ENCODE measurements at regions not wholly inside any gene's neighbourhood (a gene's known extent, or its start where the extent isn't known, plus 50 kb on each side); places are given as distances from the start of the nearest gene placed in this dataset.

- no peak for TF ChIP-seq SIN3A (IDR thresholded peaks at IDR 0.05; ENCODE audit: borderline replicate concordance, low read depth, low read length)
- Histone ChIP-seq H3K27ac (ENCODE audit: low read depth in 2 of 2, low read length in 1 of 2) (no peak overlapping the region), H3K9me3 (no peaks in the 10 kb centered on the region), H2AFZ (ENCODE audit: low read depth) (no peak overlapping the region), H3K4me2 (no peak overlapping the region), H3K9me2 (no peaks in the 10 kb centered on the region), H3K9ac (no peak overlapping the region), H4K20me1 (ENCODE audit: insufficient read depth) (no peaks in the 10 kb centered on the region), H3K27me3 (ENCODE audit: insufficient read depth) (no peaks in the 10 kb centered on the region), H3F3A (replicated peaks; ENCODE audit: insufficient read depth) (no peaks in the 10 kb centered on the region), H3K79me2 (ENCODE audit: insufficient read depth) (no peaks in the 10 kb centered on the region), H3K36me3 (replicated peaks in 1 of 2; ENCODE audit: control insufficient read depth in 1 of 2, insufficient read depth in 2 of 2, low read length in 1 of 2) (no peaks in the 10 kb centered on the region), H3K4me1 (ENCODE audit: control insufficient read depth in 1 of 2, insufficient read depth in 2 of 2, low read depth in 1 of 2, low read length in 1 of 2) (no peaks in the 10 kb centered on the region), H3K4me3 (ENCODE audit: low read depth in 2 of 2, low read length in 1 of 2) (no peak overlapping the region)
- no peak for DNase-seq
- CTCF ChIA-PET: no interaction called here
- POLR2A ChIA-PET: no interaction called here
- 21% methylated on average over 5 of the region's 5 CpGs for WGBS (ENCODE audit: low lambda C conversion rate)
Observed at GRCh38 chr16:59356144-59356543, 622.0 kb upstream of the GOT2 start.

- 35% methylated on average over 2 of the region's 2 CpGs for WGBS (ENCODE audit: low lambda C conversion rate)
- Histone ChIP-seq H3K27ac (ENCODE audit: low read depth in 2 of 2, low read length in 1 of 2) (no peak overlapping the region), H3K79me2 (ENCODE audit: insufficient read depth) (no peaks in the 10 kb centered on the region), H4K20me1 (ENCODE audit: insufficient read depth) (no peaks in the 10 kb centered on the region), H3K9ac (no peak overlapping the region), H2AFZ (ENCODE audit: low read depth) (no peak overlapping the region), H3K4me1 (ENCODE audit: control insufficient read depth in 1 of 2, insufficient read depth in 2 of 2, low read depth in 1 of 2, low read length in 1 of 2) (no peaks in the 10 kb centered on the region), H3K27me3 (ENCODE audit: insufficient read depth) (no peaks in the 10 kb centered on the region), H3K9me3 (no peaks in the 10 kb centered on the region), H3K9me2 (no peaks in the 10 kb centered on the region), H3K4me2 (no peak overlapping the region), H3K4me3 (ENCODE audit: low read depth in 2 of 2, low read length in 1 of 2) (no peak overlapping the region), H3F3A (replicated peaks; ENCODE audit: insufficient read depth) (no peaks in the 10 kb centered on the region), H3K36me3 (replicated peaks in 1 of 2; ENCODE audit: control insufficient read depth in 1 of 2, insufficient read depth in 2 of 2, low read length in 1 of 2) (no peaks in the 10 kb centered on the region)
- ChIA-PET CTCF (no interaction called here), POLR2A (no interaction called here)
- DNase-seq: no peak
- TF ChIP-seq TAF1 (IDR thresholded peaks at IDR 0.05; ENCODE audit: borderline replicate concordance, low read depth, low read length): no peak
- TF ChIP-seq EZH2phosphoT487 (IDR thresholded peaks at IDR 0.05; ENCODE audit: borderline replicate concordance, low read depth): no peak
- no peak for TF ChIP-seq TEAD4 (IDR thresholded peaks at IDR 0.05; ENCODE audit: borderline replicate concordance, insufficient read depth)
- TF ChIP-seq GATA2 (CRISPR knock-in tag; IDR thresholded peaks at IDR 0.05): no peak
- TF ChIP-seq MEF2A (IDR thresholded peaks at IDR 0.05; ENCODE audit: borderline replicate concordance, low read depth): no peak
- TF ChIP-seq MXI1 (IDR thresholded peaks at IDR 0.05; ENCODE audit: low read depth, low read length): no peak
- no peak for TF ChIP-seq RXRA (IDR thresholded peaks at IDR 0.05; ENCODE audit: borderline replicate concordance, low read depth)
- TF ChIP-seq EP300 (IDR thresholded peaks at IDR 0.05; ENCODE audit: borderline replicate concordance in 1 of 2, low read depth in 1 of 2, low read length in 1 of 2): no peak
- no peak for TF ChIP-seq RAD21 (IDR thresholded peaks at IDR 0.05; ENCODE audit: low read length)
- TF ChIP-seq FOXM1 (IDR thresholded peaks at IDR 0.05; ENCODE audit: low read depth): no peak
- TF ChIP-seq, protein P1, sequence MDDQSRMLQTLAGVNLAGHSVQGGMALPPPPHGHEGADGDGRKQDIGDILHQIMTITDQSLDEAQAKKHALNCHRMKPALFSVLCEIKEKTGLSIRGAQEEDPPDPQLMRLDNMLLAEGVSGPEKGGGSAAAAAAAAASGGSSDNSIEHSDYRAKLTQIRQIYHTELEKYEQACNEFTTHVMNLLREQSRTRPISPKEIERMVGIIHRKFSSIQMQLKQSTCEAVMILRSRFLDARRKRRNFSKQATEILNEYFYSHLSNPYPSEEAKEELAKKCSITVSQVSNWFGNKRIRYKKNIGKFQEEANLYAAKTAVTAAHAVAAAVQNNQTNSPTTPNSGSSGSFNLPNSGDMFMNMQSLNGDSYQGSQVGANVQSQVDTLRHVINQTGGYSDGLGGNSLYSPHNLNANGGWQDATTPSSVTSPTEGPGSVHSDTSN (IDR thresholded peaks at IDR 0.05): no peak
- TF ChIP-seq REST (IDR thresholded peaks at IDR 0.05; ENCODE audit: low read depth, low read length): no peak
- TF ChIP-seq FOXJ3 (CRISPR knock-in tag; IDR thresholded peaks at IDR 0.05): no peak
Observed at GRCh38 chr16:59355704-59356103, 621.6 kb upstream of the GOT2 start.

All from SK-N-SH (cell line).